GM21526 (cell line): ENCODE measurements at regions not wholly inside any gene's neighbourhood (a gene's known extent, or its start where the extent isn't known, plus 50 kb on each side); places are given as distances from the start of the nearest gene placed in this dataset.
"Not testable (repeated sequence)": the region's sequence is repeated elsewhere in the genome, so short reads cannot be mapped to it uniquely, and the experiment has no call there.

Experiments used
- ATAC-seq: cut with Tn5 transposase; IDR thresholded peaks from one replicate; pipeline ENCODE4 v1.9.1; 2021; ENCODE audit warnings: moderate library complexity; ENCODE audit not compliant: unreplicated experiment, low FRiP score

GRCh38 chrX:111041018-111041462 is 55.0 kb upstream of the PAK3 start:
- no peak for ATAC-seq

- no peak for ATAC-seq
Observed at GRCh38 chrX:111040377-111041017, 55.5 kb upstream of the PAK3 start.

- no peak for ATAC-seq
Observed at GRCh38 chrX:111039606-111040005, 56.4 kb upstream of the PAK3 start.

- ATAC-seq = no peak
Observed at GRCh38 chrX:111035991-111036390, 60.0 kb upstream of the PAK3 start.

GRCh38 chrX:111035256-111035655 is 60.7 kb upstream of the PAK3 start:
- no peak for ATAC-seq

- ATAC-seq = not testable (repeated sequence)
Observed at GRCh38 chrX:111022998-111023397, 73.0 kb upstream of the PAK3 start.

GRCh38 chrX:111020283-111020682 is 75.7 kb upstream of the PAK3 start:
- ATAC-seq = no peak

- ATAC-seq = no peak
Observed at GRCh38 chrX:111013778-111014455, 82.1 kb upstream of the PAK3 start.

GRCh38 chrX:111010111-111010510 is 85.9 kb upstream of the PAK3 start:
- ATAC-seq = no peak

GRCh38 chrX:111009256-111009655 is 86.7 kb upstream of the PAK3 start:
- ATAC-seq = no peak

GRCh38 chrX:111008126-111008525 is 87.9 kb upstream of the PAK3 start:
- no peak for ATAC-seq

GRCh38 chrX:111007238-111007637 is 88.8 kb upstream of the PAK3 start:
- no peak for ATAC-seq

GRCh38 chrX:111006116-111006515 is 89.9 kb upstream of the PAK3 start:
- ATAC-seq = no peak

- ATAC-seq = no peak
Observed at GRCh38 chrX:111005166-111005565, 90.8 kb upstream of the PAK3 start.

- no peak for ATAC-seq
Observed at GRCh38 chrX:111003118-111003517, 92.9 kb upstream of the PAK3 start.

- ATAC-seq = no peak
Observed at GRCh38 chrX:110992611-110993010, 103.4 kb upstream of the PAK3 start.

GRCh38 chrX:110989869-110990268 is 106.1 kb upstream of the PAK3 start:
- no peak for ATAC-seq

- no peak for ATAC-seq
Observed at GRCh38 chrX:110989447-110989846, 106.5 kb upstream of the PAK3 start.

GRCh38 chrX:110987292-110987691 is 108.7 kb upstream of the PAK3 start:
- ATAC-seq = no peak

GRCh38 chrX:110985470-110985869 is 110.5 kb upstream of the PAK3 start:
- no peak for ATAC-seq

GRCh38 chrX:110983024-110983423 is 113.0 kb upstream of the PAK3 start:
- no peak for ATAC-seq

GRCh38 chrX:110966839-110967238 is 129.2 kb upstream of the PAK3 start:
- ATAC-seq = no peak
